HG03354 (cell line): ENCODE measurements at regions not wholly inside any gene's neighbourhood (a gene's known extent, or its start where the extent isn't known, plus 50 kb on each side); places are given as distances from the start of the nearest gene placed in this dataset.

Experiments used
- ATAC-seq: cut with Tn5 transposase; IDR thresholded peaks from one replicate; pipeline ENCODE4 v1.9.1; 2021; ENCODE audit warnings: mild to moderate bottlenecking; ENCODE audit not compliant: unreplicated experiment, poor library complexity, severe bottlenecking

DNA sequence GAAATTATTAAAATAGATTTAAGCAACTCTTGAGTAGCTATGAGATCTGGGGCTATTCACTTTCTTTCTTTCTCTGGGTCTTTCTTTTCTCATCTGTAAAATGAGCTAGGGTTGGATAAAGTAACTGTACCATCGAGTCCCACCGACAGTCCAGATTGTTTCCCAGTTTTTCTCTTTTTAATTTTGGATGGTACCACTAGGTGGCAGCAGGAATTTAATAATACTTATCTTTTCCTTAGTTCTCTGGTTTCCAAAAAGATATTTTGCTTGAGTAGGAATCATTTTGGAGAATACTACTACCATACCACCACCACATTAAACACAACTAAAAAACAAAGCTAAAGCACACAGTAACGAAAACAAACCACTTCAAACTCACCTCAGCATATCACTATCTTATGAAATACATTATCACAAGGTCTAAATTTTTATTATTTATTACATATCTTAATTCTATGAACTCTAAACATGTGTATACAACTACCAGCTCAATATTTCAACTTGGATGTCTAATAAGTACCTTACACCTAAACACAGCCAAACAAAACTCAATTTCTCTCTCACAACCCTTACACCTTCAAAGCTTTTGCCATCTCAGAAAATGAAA lies 584.0 kb downstream of the KCNA4 start:
- no peak for ATAC-seq

GRCh38 chr11:29405305-29405704 lies 611.5 kb downstream of the KCNA4 start:
- no peak for ATAC-seq

- no peak for ATAC-seq
These were observed 621.2 kb downstream of the KCNA4 start for GRCh38 chr11:29395555-29396072.

DNA sequence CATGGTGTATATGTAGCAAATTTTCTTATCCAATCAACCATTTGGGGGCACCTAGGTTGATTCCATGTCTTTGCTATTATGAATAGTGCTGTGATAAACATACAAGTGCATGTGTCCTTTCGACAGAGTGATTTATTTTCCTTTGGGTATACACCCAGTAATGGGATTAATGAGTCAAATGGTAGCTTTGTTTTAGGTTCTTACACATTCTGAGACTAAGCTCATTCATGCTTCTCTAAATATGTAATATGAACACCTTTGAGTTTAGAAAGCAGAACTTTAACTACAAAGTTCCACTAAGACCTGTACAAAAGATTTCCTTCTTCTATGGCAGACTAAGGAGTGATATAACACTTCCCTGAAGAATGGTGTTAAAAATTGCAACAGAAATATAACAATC lies 627.0 kb downstream of the KCNA4 start:
- ATAC-seq: no peak

GRCh38 chr11:29373725-29374124 lies 643.1 kb downstream of the KCNA4 start:
- no peak for ATAC-seq

DNA sequence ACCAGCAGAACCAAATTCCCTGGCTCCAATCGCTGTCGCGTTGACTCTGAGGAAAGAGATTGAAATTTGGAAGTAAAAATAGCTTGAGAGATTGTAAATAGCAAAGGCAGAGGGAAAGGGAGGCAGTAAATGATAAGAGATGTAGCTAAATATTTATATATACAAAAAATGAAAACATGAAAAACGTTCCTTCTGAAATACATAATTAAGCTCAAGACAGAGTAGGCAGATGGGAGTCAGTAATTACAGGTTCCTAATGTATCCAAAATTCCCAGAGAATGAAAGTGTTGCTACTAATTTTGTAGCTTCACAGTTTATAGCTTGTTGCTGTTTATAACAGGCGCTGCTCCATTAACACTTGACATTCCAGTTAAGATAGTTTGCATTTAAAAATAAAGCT lies 648.7 kb downstream of the KCNA4 start:
- ATAC-seq: no peak

DNA sequence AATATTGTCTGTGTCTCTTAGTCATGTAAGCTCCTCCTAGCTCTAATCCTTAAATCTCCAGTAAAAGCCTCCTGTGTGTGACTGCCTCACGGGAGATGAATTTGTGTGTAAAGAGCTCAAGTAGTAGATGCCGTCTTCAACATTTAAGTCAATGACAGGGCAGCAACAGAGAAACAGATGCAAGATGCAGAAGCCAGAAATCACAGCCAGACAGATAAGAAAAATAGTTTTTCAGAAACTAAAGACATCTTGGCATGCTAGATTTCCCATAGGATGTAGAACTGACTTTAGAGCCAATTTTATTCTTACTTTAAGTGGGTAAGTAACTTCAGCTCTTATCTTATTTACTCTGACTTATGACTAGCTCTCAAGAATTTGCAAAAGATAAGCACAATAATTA lies 652.8 kb downstream of the KCNA4 start:
- no peak for ATAC-seq

GRCh38 chr11:29361369-29361768 lies 655.5 kb downstream of the KCNA4 start:
- no peak for ATAC-seq

DNA sequence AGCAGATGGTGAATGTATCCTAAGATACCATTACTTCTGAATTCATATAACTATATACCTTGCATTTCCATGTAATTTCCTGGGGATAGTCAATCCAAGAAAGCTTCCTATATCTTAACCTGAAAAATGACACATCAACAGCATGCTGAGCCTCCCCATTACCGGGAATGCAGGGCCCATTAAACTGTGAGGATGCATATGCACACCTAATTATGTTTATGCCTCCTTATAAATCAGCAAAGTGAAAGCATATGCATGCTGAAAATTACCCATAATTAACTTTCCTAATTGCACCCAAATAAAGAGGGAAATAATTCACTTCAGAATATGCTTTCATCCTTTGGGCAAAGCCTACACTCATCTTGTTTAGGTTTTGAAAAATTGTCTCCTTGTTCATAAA lies 663.0 kb downstream of the KCNA4 start:
- no peak for ATAC-seq

DNA sequence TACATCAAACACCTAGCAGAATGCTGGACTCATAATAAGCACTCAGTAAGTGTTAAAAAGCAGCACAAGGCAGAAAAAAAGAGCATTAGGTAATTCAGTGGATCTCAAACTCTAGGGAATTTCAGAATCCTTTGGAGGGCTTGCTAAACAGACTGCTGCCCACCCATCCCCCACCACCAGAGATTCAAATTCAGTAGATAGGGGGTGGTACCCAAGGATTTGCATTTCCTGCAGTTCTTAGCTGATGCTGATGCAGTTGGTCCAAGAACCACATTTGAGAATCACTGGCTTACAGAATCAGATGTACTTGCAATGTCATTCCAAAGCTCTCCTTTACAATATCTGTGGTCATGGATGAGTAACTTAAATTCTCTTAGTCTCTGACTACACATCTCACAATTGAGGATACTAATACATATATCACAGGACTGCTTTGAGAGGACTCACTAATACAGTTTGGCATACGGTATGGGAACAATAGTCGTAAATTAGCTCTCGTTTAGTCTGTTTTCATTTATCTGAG lies 664.5 kb downstream of the KCNA4 start:
- no peak for ATAC-seq

GRCh38 chr11:29351301-29351873 lies 665.4 kb downstream of the KCNA4 start:
- peak; percentile 71 for ATAC-seq

GRCh38 chr11:29343465-29344333 lies 673.1 kb downstream of the KCNA4 start:
- peak; percentile 97 for ATAC-seq

DNA sequence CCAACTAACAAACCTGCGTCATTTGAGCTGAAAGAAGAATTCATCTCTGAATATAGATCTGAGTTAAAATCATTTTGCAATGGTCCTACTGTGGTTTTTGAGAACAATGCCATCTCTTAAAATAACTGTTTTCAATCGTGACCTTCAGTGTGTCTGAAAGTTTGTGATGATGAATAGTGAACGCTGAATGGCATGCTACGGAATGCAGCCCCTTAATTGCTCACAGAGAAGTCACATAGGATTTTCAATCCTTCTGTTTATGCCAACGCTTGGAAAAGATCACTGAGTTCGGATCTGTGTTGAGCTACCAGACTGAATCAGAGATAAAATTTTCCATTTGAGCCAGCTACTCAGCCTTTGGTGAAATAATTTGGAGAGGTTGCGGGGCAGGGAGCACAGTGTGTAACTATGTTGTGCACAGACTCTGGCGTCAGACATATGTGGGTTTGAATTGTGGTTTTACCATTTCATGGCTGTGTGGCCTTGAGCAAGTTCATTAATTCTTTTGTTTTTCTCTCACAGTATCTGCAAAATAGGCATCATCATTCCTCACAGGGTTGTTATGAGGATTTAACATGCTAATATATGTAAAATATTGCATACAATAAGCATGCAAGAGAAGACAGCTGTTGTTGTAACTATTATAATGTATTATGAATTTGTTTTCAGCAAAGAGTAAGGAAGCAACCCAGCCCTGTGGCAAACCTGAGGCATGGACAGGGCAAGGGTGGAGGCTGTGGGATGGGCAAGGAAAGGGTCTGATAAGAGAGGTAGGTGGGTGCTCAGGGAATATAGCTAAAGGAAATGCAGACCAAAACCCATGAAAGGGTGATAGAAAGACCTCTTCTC lies 679.9 kb downstream of the KCNA4 start:
- ATAC-seq: no peak

DNA sequence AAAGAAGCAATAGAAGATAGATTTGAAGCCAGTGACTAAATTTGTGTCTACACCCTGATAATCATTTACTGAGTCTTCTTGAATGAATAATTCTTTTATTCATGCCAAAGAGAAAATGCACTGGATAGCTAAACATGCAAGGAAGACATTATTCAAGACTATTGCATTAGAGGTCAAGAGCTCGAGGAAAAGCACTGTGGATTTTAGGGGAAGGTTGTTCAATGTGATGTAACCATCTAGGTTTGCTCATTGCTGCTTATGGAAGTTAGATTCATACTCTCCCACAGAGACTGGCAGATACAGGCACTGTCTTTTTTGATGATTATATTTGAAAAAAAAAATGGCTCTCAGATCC lies 682.1 kb downstream of the KCNA4 start:
- ATAC-seq: no peak

DNA sequence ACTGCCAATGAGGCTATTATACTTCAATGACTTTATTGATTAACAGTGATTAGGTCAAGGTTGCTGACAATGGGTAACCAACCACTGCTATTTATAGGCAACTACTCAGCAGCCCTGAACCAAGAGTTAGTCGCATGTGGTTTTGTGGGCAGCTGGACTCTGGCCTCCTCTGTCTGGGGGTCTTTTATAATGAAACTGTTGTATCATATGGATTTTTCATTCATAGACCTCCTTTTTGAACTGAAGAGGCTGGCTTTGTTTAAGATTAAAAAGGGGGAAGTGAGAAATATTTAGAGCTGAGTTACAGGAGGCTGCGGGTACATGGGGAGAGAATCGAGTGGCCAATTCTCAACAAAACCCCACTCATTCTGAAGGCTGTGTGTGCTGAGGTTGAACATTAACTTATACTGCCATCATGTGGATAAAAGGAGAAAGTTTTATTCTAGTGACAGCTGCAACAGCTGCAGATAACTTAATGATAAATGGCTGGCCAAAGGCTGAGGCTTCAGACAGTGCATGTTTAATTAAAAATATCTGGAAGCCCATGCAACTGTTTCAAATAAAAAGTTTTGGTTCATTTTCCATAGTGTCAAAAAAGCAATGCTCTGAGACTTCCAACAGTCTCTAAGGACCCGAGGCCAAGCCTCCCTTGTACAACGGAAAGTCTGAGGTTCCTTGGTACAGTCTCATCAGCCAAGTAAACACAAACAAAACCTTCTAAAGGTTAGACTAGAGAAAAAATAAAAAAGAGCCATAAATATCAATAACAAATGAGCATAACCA lies 682.6 kb downstream of the KCNA4 start:
- ATAC-seq: peak; percentile 96

- no peak for ATAC-seq
These were observed 685.3 kb downstream of the KCNA4 start for GRCh38 chr11:29331451-29332010.

DNA sequence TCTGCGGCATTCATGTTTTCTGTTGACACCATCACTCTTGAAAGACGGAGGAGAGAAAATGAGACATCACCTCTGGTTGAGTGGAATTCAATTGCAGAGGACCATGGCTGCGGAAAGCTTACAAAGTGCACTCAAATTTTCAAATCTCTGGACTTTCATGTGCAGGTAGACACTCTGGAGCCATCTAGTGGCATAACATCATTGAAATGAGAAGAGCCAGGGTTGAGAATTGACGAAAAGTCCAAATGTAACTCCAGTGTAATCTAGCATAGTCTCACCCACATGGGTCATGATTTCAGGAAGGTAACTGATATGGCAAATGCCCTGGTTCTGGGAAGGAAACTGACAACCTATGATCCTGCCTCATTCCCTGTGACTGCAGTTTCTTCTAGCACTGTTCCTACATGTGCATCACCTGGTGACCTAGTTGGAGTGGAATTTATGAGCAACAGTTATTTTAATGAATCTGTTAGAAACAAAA lies 687.8 kb downstream of the KCNA4 start:
- no peak for ATAC-seq

- no peak for ATAC-seq
These were observed 688.9 kb downstream of the KCNA4 start for GRCh38 chr11:29327891-29328290.

- ATAC-seq: no peak
These were observed 690.1 kb downstream of the KCNA4 start for GRCh38 chr11:29326757-29327156.
